Neural crest cell (in vitro differentiated cells): ENCODE measurements at regions not wholly inside any gene's neighbourhood (a gene's known extent, or its start where the extent isn't known, plus 50 kb on each side); places are given as distances from the start of the nearest gene placed in this dataset.

ENCODE experiments used
- DNase-seq: peaks from one replicate; pipeline ENCODE4 v3.0.0; 2021; ENCODE audit warnings: low read depth, mixed read lengths, low spot score
- H3K27ac Mint-ChIP-seq: one replicate; pipeline ENCODE4 v1.8.0; 2021; ENCODE audit warnings: mild to moderate bottlenecking, mixed read lengths; ENCODE audit not compliant: unreplicated experiment
- H3K27me3 Mint-ChIP-seq: 2 replicates; pipeline ENCODE4 v1.8.0; 2021; ENCODE audit warnings: low read depth, mild to moderate bottlenecking, mixed read lengths
- H3K36me3 Mint-ChIP-seq: 2 replicates; pipeline ENCODE4 v1.8.0; 2021; ENCODE audit warnings: low read depth, mild to moderate bottlenecking, mixed read lengths
- H3K4me1 Mint-ChIP-seq: 2 replicates; pipeline ENCODE4 v1.8.0; 2021; ENCODE audit warnings: mixed read lengths
- H3K4me3 Mint-ChIP-seq: one replicate; pipeline ENCODE4 v1.8.0; 2021; ENCODE audit warnings: mild to moderate bottlenecking, mixed read lengths
- H3K9me3 Mint-ChIP-seq: 2 replicates; pipeline ENCODE4 v1.8.0; 2021; ENCODE audit warnings: mixed read lengths
- CTCF ChIP-seq: fragments of 200-600 bp; sonication (generic); conservative IDR thresholded peaks from 2 replicates; pipeline ENCODE4 v1.5.0; 2021; ENCODE audit warnings: antibody characterized with exemption, mild to moderate bottlenecking

GRCh38 chr12:30219047-30219446 lies 435.3 kb upstream of the TMTC1 start:
- Mint-ChIP-seq H3K27me3 (no peaks in the 10 kb centered on the region), H3K36me3 (no peaks in the 10 kb centered on the region), H3K27ac (no peak overlapping the region), H3K9me3 (no peaks in the 10 kb centered on the region), H3K4me3 (no peak overlapping the region), H3K4me1 (no peaks in the 10 kb centered on the region)
- no peak for TF ChIP-seq CTCF
- no peak for DNase-seq

- H3K27me3 Mint-ChIP-seq: no peaks in the 10 kb centered on the region
- no peaks in the 10 kb centered on the region for H3K36me3 Mint-ChIP-seq
- no peak for DNase-seq
- no peak overlapping the region for H3K27ac Mint-ChIP-seq
- no peaks in the 10 kb centered on the region for H3K4me1 Mint-ChIP-seq
- TF ChIP-seq CTCF: no peak
- H3K4me3 Mint-ChIP-seq: no peak overlapping the region
- no peaks in the 10 kb centered on the region for H3K9me3 Mint-ChIP-seq
Measured at GRCh38 chr12:30218073-30218472, 434.3 kb upstream of the TMTC1 start.

- no peak for DNase-seq
- Mint-ChIP-seq H3K27ac (no peak overlapping the region), H3K4me1 (no peaks in the 10 kb centered on the region), H3K4me3 (no peak overlapping the region), H3K9me3 (no peaks in the 10 kb centered on the region), H3K36me3 (no peaks in the 10 kb centered on the region), H3K27me3 (no peaks in the 10 kb centered on the region)
- no peak for TF ChIP-seq CTCF
Measured at GRCh38 chr12:30213166-30213565, 429.4 kb upstream of the TMTC1 start.

GRCh38 chr12:30211743-30212142 lies 428.0 kb upstream of the TMTC1 start:
- no peak for TF ChIP-seq CTCF
- H3K4me1 Mint-ChIP-seq: no peaks in the 10 kb centered on the region
- no peaks in the 10 kb centered on the region for H3K9me3 Mint-ChIP-seq
- no peaks in the 10 kb centered on the region for H3K36me3 Mint-ChIP-seq
- no peak overlapping the region for H3K27ac Mint-ChIP-seq
- no peak overlapping the region for H3K4me3 Mint-ChIP-seq
- no peak for DNase-seq
- no peaks in the 10 kb centered on the region for H3K27me3 Mint-ChIP-seq

- no peak for DNase-seq
- Mint-ChIP-seq H3K4me3 (no peak overlapping the region), H3K27me3 (peaks cover 56% of the 10 kb centered on the region), H3K36me3 (no peaks in the 10 kb centered on the region), H3K27ac (no peak overlapping the region), H3K9me3 (no peaks in the 10 kb centered on the region), H3K4me1 (no peaks in the 10 kb centered on the region)
- no peak for TF ChIP-seq CTCF
Measured at GRCh38 chr12:30203981-30204380, 420.2 kb upstream of the TMTC1 start.
